C4-2B (cell line): ENCODE measurements at regions not wholly inside any gene's neighbourhood (a gene's known extent, or its start where the extent isn't known, plus 50 kb on each side); places are given as distances from the start of the nearest gene placed in this dataset.

Experiments used
- CTCF ChIP-seq: fragments of 450-650 bp; conservative IDR thresholded peaks from 2 replicates; pipeline ENCODE4 v1.5.1; 2017; ENCODE audit warnings: mild to moderate bottlenecking
- ZFX ChIP-seq: fragments of 450-650 bp; IDR thresholded peaks from 2 replicates; pipeline ENCODE4 v1.6.1; 2017

GRCh38 chr5:61768692-61769281 is 436.7 kb downstream of the ZSWIM6 start:
- TF ChIP-seq CTCF = peak; percentile 78
- TF ChIP-seq ZFX = no peak
